HG03139 (cell line): ENCODE measurements at regions not wholly inside any gene's neighbourhood (a gene's known extent, or its start where the extent isn't known, plus 50 kb on each side); places are given as distances from the start of the nearest gene placed in this dataset.

Experiments used
- ATAC-seq: cut with Tn5 transposase; IDR thresholded peaks from one replicate; pipeline ENCODE4 v1.9.1; 2021; ENCODE audit not compliant: unreplicated experiment

DNA sequence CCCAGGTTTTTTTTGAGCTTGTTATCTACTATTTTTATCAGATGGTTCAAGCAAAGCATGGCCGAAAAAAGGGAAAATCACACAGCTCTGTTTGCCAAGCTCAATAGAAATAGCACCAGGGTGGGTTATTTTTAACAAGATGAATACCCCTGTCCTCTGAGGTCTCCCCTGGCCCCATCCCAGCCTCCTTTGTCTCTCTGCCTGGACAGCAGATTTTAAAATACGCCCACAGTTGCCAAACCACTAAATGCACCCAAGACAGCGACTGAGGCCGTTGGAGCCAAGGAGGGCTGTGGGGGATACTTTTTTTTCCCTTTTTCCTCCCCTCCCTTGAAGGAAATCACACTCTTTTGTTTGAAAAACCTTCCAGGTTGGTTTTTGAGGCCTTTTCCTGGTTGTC is 106.6 kb downstream of the VEGFA start:
- no peak for ATAC-seq

DNA sequence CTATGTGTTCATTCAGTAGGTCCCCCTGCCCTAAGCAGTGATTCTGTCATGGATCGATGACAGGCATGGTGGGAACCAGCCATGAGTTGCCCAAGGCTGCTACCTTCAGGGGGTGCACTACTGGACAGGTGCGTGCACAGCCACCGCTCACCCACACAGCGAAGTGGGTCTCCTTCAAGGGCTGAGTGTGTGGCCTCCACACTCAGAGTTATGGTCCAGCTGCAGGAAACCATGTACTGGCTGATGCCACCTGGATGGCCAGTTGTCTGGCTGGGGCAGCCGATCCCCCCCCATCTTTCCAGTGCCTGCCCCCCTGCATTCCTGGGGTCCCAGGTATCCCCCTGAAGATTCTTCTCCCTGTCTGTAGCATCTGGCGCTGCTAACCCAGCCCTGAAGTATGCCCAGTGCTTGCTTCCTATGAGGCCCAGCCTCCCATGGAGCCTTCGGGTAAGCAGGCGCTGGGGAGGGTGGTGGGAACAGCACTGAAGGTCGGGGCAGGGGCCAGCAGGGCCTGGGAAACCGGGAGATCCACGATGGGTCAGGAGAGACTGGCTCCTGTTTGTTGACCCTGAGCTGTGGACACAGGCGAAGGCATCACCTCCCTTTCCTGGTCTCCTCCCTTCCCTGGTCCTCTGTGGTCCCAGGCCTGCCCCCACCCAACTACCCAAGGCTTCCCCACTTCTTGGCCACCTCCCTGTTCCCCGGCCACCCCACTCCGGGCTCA is 106.0 kb downstream of the VEGFA start:
- no peak for ATAC-seq

DNA sequence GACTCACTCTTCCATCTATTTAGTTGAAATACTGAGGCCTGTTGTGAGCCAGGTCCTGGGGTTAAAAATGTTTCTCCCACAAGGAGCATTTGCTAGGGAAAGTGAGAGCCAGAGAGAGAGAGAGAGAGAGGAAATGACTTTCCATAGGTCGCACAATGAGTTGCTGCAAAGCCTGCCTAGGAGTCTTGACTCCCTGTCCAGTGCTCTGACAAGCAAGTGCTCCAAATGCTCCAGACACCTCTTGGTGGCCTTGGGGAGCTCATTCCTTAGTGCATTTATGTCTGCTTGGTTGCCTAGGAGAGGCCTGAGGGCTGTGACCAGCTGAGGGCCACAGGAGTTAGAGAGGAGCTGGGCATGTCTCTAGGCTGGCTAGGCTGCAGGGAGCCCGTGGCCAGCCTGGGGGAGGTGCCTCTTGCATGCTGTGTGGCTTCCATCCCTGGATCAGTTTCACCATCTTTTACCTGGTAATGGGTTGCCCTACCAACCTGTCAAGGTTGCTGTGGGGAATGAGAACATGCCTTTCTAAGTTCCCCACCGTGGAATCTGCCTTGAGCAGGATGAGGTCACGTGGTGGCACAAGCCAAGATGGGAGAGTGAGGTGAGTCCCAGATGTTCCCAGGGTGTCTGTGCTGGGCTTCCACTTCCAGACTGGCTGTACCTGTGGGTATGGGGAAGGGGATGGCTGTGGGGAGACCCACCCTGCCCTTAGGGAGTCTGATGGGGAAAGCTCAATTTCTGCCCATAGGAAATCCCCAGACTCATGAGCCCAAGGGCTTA is 105.0 kb downstream of the VEGFA start:
- no peak for ATAC-seq

DNA sequence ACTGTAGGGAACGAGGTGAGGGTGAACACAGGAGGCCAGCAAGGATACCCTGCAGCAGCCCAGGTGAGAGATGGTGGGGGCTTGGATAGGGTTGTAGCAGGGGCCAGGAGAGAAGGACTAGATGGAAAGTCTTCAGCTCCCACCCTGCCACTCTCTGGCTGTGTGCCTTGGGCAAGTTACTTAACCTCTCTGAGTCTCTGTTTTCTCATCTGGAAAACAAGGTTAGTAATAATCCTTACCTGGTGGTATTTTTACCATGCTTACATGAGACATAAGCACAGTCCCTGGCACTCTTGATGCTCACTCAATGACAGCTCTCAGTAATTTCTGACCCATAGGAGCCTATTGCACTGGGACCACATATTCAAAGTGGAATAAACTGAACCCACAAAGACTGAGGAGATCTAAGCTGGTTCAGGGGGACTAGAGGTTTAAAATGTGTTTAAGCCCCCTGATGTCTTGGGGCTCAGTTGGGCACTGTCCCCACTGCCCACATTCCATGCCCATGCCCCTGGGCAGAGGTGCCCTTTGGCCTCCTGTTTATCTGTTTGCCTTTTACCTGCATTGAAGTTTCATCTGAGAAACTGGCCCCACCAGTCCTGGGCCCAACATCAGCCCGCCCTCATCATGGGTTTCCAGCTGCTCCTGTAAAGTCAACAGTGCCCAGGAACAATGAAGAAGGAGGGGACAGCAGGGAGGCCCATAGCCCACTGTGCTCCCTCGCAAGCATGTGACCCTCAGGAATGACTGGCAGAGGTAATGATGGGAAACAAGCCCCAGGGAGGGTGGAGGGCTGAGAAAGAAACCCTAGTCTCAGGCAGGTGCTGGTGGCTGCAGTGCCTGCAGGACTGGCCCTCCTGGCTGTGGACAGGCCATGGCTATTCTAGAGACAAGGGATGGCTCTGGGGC is 104.0 kb downstream of the VEGFA start:
- ATAC-seq: no peak

DNA sequence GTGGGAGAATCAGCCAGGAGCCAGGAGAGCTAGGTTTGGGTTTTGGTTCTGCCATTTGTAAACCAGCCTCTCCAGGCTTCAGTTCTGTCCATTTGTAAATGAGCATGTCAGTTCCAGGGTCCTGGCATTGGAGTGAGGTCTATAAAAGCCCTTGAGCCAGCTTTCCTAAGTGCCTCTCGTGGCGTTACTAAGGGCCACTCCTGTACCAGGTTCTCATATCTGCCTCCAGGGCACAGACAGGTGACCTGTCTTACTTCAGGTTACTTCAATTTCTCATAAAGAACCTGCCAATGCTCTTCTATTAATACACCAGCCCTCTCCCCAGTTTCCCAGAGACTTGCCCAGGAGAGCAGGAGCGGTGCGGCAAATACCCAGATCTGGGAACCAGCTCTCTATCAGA is 101.9 kb downstream of the VEGFA start:
- ATAC-seq: no peak

DNA sequence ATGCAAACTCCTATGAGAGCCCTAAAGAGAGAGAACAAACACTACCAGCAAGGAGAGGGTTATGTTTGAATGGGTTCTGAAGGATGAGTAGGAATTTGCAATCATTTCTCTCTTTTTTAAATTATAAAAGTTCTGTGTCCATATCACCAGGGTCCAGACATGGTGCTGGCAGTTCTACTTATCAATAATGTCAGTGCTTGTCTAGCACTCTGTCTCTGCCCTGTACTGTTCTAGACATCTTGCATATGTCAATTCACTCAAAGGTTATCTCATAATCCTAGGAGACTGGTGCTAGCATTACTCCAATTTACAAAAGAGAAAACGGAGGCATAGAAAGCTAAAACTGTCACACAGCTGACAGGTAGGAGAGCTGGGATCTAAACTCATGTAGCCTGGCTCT is 101.3 kb downstream of the VEGFA start:
- no peak for ATAC-seq

DNA sequence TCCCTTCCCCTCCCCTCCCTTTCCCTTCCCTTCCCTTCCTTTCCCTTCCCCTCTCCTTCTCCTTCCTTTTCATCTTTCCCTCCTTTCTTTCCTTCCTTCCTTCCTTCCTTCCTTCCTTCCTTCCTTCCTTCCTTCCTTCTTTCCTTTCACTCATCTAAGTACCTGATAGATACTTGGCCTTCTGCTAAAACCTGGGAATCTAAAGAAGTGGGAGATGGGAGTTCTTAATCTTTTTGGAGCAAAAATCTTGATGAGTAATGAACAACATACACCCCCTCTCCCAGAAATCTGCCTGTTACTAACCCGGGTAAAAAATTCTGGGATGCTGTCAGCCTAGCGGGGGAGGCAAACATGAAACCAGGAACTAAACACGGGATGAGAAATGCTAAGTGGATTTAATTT is 100.7 kb downstream of the VEGFA start:
- ATAC-seq: no peak

DNA sequence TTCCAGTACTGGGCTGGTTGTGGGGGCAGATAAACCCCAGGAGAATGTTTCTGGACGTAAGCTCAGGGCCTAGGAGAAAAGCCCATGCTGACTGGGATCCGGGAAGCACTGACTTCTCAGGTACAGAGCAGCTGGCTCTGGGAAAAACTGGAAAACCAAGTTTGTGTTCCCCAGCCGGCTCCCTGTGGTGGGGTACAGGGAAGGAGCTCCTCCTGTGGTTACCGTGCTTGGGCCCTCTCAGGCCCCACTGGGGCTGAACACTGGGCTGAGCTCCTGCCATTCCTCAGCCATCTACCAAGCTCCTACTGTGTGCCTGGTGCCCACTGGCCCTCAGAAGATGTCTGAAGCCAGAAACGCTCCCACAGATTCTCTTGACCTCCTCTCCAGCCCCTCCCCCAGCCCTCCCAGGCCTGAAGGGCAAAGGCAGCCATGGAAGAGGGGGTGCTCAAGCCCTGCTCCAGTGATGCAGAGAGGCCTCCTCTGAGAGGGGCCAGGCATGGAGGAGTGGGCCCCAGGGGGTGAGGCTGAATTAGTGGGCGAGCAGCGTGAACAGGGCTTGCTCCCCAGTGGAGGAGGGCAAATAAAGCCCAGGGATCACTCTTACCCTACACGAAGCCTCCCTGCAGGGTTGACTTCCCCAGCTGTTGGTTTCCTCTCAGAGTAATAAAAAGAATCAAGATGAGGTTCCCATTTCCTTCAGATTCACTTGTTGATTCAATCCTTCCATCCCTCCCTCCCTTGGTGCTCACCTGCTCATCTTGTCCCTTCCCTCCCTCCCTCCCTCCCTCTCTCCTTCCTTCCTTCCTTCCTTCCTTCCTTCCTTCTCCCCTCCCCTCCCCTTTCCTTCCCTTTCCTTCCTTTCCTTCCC is 100.0 kb downstream of the VEGFA start:
- ATAC-seq: no peak

DNA sequence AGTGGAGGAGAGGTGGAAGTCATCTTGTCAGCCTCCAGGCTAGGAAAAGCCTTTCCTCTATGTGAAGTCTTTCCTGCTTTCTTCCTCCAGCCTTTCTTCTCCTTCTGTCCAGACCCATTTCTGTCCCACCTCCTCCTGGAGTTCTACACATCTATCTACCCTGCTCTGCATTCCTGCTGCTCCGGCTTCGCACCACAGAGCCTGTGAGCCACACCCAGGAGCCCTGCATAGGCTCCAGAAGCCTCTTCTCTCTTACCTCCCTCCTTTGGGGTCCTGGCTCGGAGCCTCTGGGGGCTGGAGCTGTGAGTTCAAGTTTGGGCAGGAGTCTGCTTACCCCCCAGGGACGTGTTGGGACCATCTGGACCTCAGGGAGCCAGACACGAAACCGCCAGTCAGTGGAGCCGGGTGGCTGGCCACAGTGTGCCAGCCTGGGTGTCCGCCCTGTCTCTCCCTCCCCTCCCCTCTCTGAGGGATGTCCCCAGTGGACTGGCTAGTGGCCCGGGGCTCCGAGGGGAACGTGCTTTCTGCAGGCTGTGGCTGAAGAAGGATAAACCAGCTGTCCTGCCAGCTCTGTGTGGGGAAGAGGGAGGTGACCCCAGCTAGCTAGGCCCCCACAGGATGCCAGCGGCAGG is 99.2 kb downstream of the VEGFA start:
- no peak for ATAC-seq

DNA sequence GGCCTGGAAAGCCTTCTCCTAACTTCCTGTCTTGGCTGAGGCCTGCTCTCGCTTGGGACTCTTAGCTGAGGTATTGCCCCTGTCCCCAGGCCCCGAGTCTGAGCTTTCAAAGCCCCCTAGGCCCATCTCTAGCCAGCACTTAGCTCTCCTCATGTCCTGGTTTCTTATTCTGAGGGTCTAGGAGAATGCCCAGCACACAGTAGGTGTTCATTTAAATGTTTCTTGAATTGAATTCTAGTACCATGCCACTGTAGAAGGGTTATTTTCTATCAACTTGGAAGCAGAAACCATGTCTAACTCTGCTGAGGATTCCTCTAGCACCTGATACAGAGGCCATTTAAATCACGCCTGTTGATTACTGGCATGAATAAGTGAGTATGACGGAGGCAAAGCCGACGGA is 98.5 kb downstream of the VEGFA start:
- ATAC-seq: no peak

DNA sequence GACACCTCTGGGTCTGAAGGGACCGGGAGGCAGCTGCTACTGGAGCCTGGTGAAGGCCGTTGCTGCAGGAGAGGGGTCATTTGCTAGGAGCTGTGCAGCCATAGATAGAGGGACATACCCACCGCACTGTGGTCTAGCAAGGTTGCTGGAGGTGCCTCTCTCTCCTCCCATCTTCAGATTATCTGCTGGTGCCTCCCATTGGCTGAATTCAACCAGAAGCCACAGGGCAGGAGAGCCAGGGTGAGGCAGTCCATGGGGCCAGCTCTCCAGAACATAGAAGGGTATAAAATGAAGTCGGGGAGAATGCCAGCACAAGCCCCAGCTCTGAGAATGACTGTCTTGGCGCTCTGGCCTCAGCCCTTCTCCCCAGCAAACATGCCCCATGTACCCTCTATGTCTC is 98.0 kb downstream of the VEGFA start:
- no peak for ATAC-seq

DNA sequence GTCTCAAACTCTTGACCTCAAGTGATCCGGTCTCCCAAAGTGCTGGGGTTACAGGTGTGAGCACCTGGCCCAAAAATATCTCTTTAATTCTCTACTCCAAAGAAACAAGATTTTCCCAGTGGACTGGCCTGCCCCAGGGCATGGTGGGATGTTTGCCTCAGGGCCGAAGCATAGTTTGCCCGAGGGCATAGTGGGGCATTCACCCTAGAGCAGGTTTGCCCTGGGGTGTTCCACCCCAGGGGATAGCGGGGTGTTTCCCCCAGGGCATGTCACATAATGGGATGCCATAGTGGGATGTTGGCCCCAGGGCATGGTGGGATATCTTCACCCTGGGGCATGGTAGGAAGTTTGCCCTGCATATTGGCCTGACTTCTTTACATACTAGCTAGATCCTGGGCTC is 97.2 kb downstream of the VEGFA start:
- no peak for ATAC-seq

DNA sequence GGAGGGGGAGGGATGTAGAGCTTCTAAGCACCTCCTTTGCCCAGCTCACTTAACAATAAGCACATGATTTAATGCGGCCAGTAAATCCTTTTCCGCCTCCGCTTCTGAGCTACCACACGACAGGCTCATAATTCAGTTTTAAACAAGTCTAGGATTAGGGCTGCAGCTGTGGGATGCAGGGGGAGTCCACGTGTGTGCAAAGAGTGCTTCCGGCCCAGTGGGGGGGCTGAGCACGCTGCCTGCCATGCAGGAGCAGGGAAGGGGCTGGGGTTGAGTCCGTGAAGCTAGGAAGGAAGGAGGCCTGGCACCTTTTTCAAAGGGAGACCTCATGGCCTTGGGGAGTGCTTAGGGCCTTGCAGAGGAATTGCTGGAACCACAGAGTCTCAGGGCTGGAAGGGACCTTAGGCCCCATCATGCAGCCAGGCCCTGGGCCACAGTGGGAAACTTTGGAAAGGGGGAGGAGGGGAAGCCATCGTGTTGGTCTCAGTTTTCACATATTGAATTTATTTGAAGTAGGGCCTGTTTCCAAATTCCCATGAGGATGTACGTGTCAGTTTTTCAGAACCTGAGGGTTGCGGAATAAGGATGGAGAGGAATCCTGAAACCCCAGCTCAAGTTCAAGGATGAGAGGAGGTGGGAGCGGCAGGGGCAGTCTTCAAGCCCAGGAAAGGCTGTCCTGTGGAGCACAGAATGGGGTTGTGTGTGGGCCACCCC is 96.1 kb downstream of the VEGFA start:
- ATAC-seq: no peak

DNA sequence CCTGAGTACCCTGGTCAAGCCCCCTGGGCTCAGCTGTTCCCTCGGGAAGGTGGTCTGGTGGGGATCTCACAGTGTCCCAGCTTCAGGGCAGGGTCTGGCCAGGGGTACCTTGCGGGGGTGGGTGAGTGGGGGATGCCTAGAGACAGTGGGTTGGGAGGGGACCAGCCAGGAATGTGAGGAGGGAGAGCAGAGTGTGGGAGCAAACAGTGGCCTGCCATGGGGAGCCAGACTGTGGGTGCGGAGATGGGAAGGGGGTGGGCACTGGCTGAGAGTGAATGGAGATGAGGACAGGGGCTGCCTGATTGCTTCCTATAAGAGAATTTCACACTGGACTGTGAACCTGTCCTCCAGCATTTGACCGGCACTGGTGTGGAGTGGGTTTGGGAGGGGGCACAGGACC is 95.1 kb downstream of the VEGFA start:
- ATAC-seq: no peak

DNA sequence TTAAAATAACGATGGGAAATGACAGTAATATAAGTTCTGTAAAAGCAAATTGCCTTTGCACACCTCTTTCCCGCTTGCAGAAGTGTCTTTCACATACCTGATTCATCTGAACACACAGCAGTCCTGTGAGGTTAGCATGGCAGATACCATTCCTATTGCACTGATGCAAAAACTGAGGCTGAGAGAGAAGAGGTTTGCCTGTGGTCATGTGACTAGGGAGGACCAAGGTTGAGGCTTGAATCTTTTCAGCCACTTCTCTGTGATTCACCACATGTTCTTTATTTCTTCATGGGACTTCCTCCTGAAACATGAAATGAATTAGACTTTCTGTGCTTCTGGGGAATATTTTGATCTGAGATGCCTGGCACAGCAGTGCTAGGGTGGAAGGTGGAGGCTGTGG is 92.9 kb downstream of the VEGFA start:
- ATAC-seq: no peak

DNA sequence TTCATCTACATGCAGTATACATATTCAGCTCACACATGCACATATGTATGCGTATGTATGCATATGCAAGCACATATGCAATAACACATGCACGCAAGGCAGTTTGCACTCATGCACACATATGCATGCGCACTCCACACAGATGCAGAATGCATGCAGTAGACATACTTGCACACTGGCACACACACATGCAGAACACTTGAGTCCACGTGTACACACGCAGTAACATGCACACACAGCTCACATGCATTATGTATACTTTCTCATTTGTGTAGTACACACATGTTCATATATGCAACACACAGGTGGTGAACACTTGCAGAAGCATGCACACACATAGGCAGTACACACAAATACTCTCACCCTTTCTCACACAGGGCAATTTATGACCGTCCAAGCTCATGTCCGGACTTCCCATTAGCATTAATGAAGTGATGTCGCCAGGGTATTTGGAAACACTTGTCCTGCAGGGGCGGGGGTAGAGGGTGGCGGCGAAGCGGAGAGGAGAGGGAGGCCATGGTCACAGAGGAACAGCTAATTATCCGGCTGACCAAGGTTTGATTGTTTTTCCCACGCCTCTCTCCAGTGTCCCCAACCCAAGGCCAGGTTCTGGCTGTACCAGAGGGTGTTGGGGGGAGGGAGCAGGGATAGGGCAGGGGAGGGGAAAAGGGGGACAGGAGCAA is 91.3 kb downstream of the VEGFA start:
- ATAC-seq: no peak

DNA sequence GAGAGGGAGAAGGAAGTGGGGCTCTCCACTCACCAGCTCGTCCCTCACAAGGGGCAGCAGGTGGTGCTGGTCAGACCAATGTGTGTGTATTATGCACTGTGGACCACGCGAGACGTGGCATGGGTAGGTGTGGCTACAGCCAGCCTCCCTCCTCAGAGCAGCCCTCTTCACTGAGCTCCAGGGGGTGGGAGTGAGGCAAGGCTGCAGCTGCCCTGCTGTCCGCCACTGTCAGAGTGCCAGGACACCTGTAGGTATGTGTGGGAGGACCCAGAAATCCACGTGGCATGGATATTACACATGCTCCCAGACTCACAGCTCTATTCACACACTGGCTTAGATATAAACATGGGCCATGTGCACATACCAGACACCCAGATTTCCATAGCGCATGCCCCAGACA is 90.3 kb downstream of the VEGFA start:
- no peak for ATAC-seq

DNA sequence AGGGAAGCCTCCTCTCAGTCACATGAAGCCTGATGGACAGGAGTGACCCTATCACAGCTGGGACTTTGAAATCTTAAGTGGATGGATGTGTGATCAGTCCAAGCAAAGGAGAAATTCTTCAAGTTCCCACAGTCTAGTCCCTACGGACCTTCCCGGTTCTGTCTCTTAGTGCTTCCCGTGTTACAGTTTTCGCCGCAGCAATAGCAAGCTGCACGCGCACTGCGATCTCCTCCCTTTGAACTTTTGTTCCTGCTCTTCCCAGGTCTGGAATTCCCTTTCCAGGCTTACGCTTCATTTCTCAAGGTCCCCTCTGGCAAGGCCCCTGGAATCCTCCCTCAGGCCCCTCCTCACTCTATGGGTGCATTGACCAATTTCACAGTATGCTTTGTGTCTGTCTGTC is 89.2 kb downstream of the VEGFA start:
- ATAC-seq: no peak
